H1 (cell line): ENCODE measurements at regions not wholly inside any gene's neighbourhood (a gene's known extent, or its start where the extent isn't known, plus 50 kb on each side); places are given as distances from the start of the nearest gene placed in this dataset.

ENCODE experiments used
- CTCF ChIA-PET: fragments of 300-600 bp; sonication (Branson Sonifier 250); formaldehyde crosslinking; loops from one replicate; lab custom pipeline; 2021; ENCODE audit not compliant: partially characterized antibody; lab: Charles Lee
- POLR2A ChIA-PET: fragments of 300-600 bp; sonication (Branson Sonifier 250); formaldehyde crosslinking; loops from one replicate; lab custom pipeline; 2021; ENCODE audit warnings: inconsistent platforms; ENCODE audit not compliant: partially characterized antibody; lab: Charles Lee
- DNase-seq, 2 experiments: peaks; one replicate each; pipeline versions ENCODE4 v3.0.0 to v3.0.0-alpha.2; 2010 to 2022; ENCODE audit warnings: low spot score in 2 of 2, low read depth in 1 of 2, mixed read lengths in 1 of 2
- FAIRE-seq: peaks from 2 replicates; lab custom pipeline; 2011; peaks lifted over from hg19 to GRCh38; lab: Jason Lieb, UNC
- H2AFZ ChIP-seq: 2 replicates; pipeline ENCODE4 v1.8.1; 2012; ENCODE audit warnings: low read length, inconsistent platforms
- H2AK5ac ChIP-seq: 2 replicates; pipeline ENCODE4 v1.6.1; 2013; ENCODE audit warnings: low read depth, low read length
- H2BK120ac ChIP-seq: replicated peaks from 2 replicates; pipeline ENCODE3; 2013; ENCODE audit warnings: low read depth, low read length, inconsistent platforms
- H2BK12ac ChIP-seq: 2 replicates; pipeline ENCODE4 v1.6.1; 2013; ENCODE audit warnings: low read depth, low read length
- H2BK15ac ChIP-seq: 2 replicates; pipeline ENCODE4 v1.6.1; 2013; ENCODE audit warnings: low read length
- H2BK20ac ChIP-seq: 2 replicates; pipeline ENCODE4 v1.6.1; 2013; ENCODE audit warnings: low read length
- H2BK5ac ChIP-seq: 2 replicates; pipeline ENCODE4 v1.6.1; 2013; ENCODE audit warnings: low read depth, low read length
- H3K14ac ChIP-seq: 2 replicates; pipeline ENCODE4 v1.6.1; 2013; ENCODE audit warnings: inconsistent platforms; ENCODE audit not compliant: insufficient read length
- H3K18ac ChIP-seq: 2 replicates; pipeline ENCODE4 v1.6.1; 2013; ENCODE audit warnings: low read length; ENCODE audit errors: extremely low read depth
- H3K23ac ChIP-seq: 2 replicates; pipeline ENCODE4 v1.6.1; 2013; ENCODE audit warnings: inconsistent platforms; ENCODE audit not compliant: insufficient read length
- H3K23me2 ChIP-seq: 2 replicates; pipeline ENCODE4 v1.6.1; 2013; ENCODE audit warnings: low read depth, low read length
- H3K27ac ChIP-seq: 2 replicates; pipeline ENCODE4 v1.6.1; 2011; ENCODE audit warnings: low read depth, low read length, inconsistent platforms
- H3K27me3 ChIP-seq, 4 experiments: replicated peaks in 1 of 4; 1 replicate in 1 of 4; 2 replicates in 3 of 4; pipeline versions ENCODE4 v1.6.1 to v1.8.1; 2011 to 2013; ENCODE audit warnings: low read length in 3 of 4, mild to moderate bottlenecking in 3 of 4, inconsistent platforms in 2 of 4, mixed read lengths in 2 of 4, moderate library complexity in 1 of 4; ENCODE audit not compliant: control insufficient read depth in 3 of 4, insufficient read depth in 3 of 4; ENCODE audit errors: extremely low read depth in 1 of 4
- H3K36me3 ChIP-seq, 4 experiments: 2 replicates each; pipeline versions ENCODE4 v1.6.1 to v1.8.1; 2011 to 2013; ENCODE audit warnings: mild to moderate bottlenecking in 4 of 4, low read length in 3 of 4, moderate library complexity in 2 of 4, control low read depth in 1 of 4, inconsistent platforms in 1 of 4; ENCODE audit not compliant: insufficient read depth in 4 of 4, control insufficient read depth in 2 of 4
- H3K4ac ChIP-seq: replicated peaks from 2 replicates; pipeline ENCODE3; 2013; ENCODE audit warnings: low read length, low read depth, mixed read lengths, inconsistent platforms; ENCODE audit not compliant: insufficient read length
- H3K4me1 ChIP-seq, 4 experiments: replicated peaks in 1 of 4; 1 replicate in 1 of 4; 2 replicates in 3 of 4; pipeline versions ENCODE4 v1.6.1 to v1.8.1; 2011 to 2013; ENCODE audit warnings: low read length in 3 of 4, inconsistent platforms in 2 of 4, mixed read lengths in 1 of 4; ENCODE audit not compliant: insufficient read depth in 4 of 4, control insufficient read depth in 3 of 4
- H3K4me2 ChIP-seq, 2 experiments: 2 replicates each; pipeline versions ENCODE4 v1.6.1 to v1.8.1; 2011 to 2013; ENCODE audit warnings: low read depth in 2 of 2, low read length in 2 of 2, control low read depth in 1 of 2, inconsistent platforms in 1 of 2, mild to moderate bottlenecking in 1 of 2; ENCODE audit not compliant: insufficient read depth in 1 of 2
- H3K4me3 ChIP-seq, 4 experiments: fragments of 200-600, 300-600 bp in 1 of 4; sonication (generic), shearing (Covaris generic), sonication (Bioruptor Twin) in 1 of 4; 2 replicates each; pipeline versions ENCODE4 v1.5.1 to v1.8.1; 2011 to 2016; ENCODE audit warnings: low read length in 4 of 4, low read depth in 3 of 4, control low read depth in 2 of 4, inconsistent platforms in 2 of 4, mild to moderate bottlenecking in 2 of 4, mixed read lengths in 1 of 4, moderate library complexity in 1 of 4; ENCODE audit not compliant: insufficient read depth in 2 of 4; ENCODE audit errors: extremely low read depth in 1 of 4
- H3K56ac ChIP-seq: replicated peaks from 2 replicates; pipeline ENCODE3; 2013; ENCODE audit warnings: low read depth, mild to moderate bottlenecking, mixed read lengths, low read length, inconsistent platforms; ENCODE audit not compliant: insufficient read length
- H3K79me1 ChIP-seq: 2 replicates; pipeline ENCODE4 v1.6.1; 2013; ENCODE audit warnings: low read depth, low read length, control low read depth
- H3K79me2 ChIP-seq, 2 experiments: 2 replicates each; pipeline versions ENCODE4 v1.6.1 to v1.8.1; 2012 to 2013; ENCODE audit warnings: low read length in 2 of 2, mild to moderate bottlenecking in 2 of 2, inconsistent platforms in 1 of 2; ENCODE audit not compliant: insufficient read depth in 2 of 2, control insufficient read depth in 1 of 2
- H3K9ac ChIP-seq, 4 experiments: replicated peaks in 1 of 4; 1 replicate in 1 of 4; 2 replicates in 3 of 4; pipeline versions ENCODE4 v1.6.1 to v1.8.1; 2011 to 2013; ENCODE audit warnings: low read depth in 3 of 4, low read length in 3 of 4, control low read depth in 2 of 4, mild to moderate bottlenecking in 2 of 4, moderate library complexity in 2 of 4, inconsistent platforms in 1 of 4; ENCODE audit errors: extremely low read depth in 1 of 4
- H3K9me3 ChIP-seq, 2 experiments: 2 replicates each; pipeline versions ENCODE4 v1.6.1 to v1.8.1; 2012 to 2013; ENCODE audit warnings: mild to moderate bottlenecking in 2 of 2, moderate library complexity in 2 of 2, control low read depth in 1 of 2, inconsistent platforms in 1 of 2, low read depth in 1 of 2, low read length in 1 of 2, mixed read lengths in 1 of 2; ENCODE audit not compliant: insufficient read depth in 2 of 2
- H4K20me1 ChIP-seq, 2 experiments: replicated peaks in 1 of 2; 2 replicates each; pipeline versions ENCODE3 to v1.8.1; 2011 to 2013; ENCODE audit warnings: inconsistent platforms in 2 of 2, low read length in 2 of 2, mild to moderate bottlenecking in 1 of 2; ENCODE audit not compliant: insufficient read depth in 2 of 2, control insufficient read depth in 1 of 2
- H4K5ac ChIP-seq: 2 replicates; pipeline ENCODE4 v1.6.1; 2013; ENCODE audit warnings: low read length, low read depth, mixed read lengths, inconsistent platforms; ENCODE audit not compliant: insufficient read length
- H4K8ac ChIP-seq: 2 replicates; pipeline ENCODE4 v1.8.0; 2013; ENCODE audit warnings: mild to moderate bottlenecking, moderate library complexity, low read length, inconsistent platforms; ENCODE audit not compliant: insufficient read depth; ENCODE audit errors: extremely low read depth
- H4K91ac ChIP-seq: replicated peaks from 2 replicates; pipeline ENCODE3; 2013; ENCODE audit warnings: low read length, mixed read lengths, inconsistent platforms; ENCODE audit not compliant: insufficient read length
- BCL11A ChIP-seq, 2 experiments: IDR thresholded peaks; one replicate each; pipeline ENCODE4 v1.6.1; 2011; ENCODE audit warnings: low read depth in 2 of 2, low read length in 2 of 2, mild to moderate bottlenecking in 2 of 2
- CBX8 ChIP-seq: fragments of 300-800, 300-1000 bp; sonication (generic); IDR thresholded peaks from 2 replicates; pipeline ENCODE4 v1.7.1; 2016; ENCODE audit warnings: low read depth, low read length, borderline replicate concordance
- CTBP2 ChIP-seq: IDR thresholded peaks from 2 replicates; pipeline ENCODE4 v1.7.0; 2011; ENCODE audit warnings: borderline replicate concordance, mild to moderate bottlenecking, moderate library complexity, mixed read lengths, low read length; ENCODE audit not compliant: insufficient read depth, insufficient read length
- CTCF ChIP-seq, 3 experiments: IDR thresholded peaks; 1 replicate in 2 of 3; 2 replicates in 1 of 3; pipeline versions ENCODE4 v1.5.1 to v1.6.1; 2011; ENCODE audit warnings: low read length in 3 of 3, mild to moderate bottlenecking in 3 of 3, inconsistent platforms in 2 of 3, low read depth in 1 of 3, moderate library complexity in 1 of 3; ENCODE audit not compliant: insufficient read depth in 1 of 3; ENCODE audit errors: control extremely low read depth in 1 of 3
- MAFK ChIP-seq: IDR thresholded peaks from 2 replicates; pipeline ENCODE4 v1.6.1; 2012; ENCODE audit warnings: low read depth, mild to moderate bottlenecking, improper control_type of control experiment, low read length
- RAD21 ChIP-seq, 2 experiments: IDR thresholded peaks in 1 of 2; conservative IDR thresholded peaks in 1 of 2; 2 replicates each; pipeline ENCODE4 v1.6.1; 2011; ENCODE audit warnings: low read depth in 2 of 2, low read length in 2 of 2, improper control_type of control experiment in 1 of 2, inconsistent platforms in 1 of 2, mild to moderate bottlenecking in 1 of 2, moderate library complexity in 1 of 2
- SP4 ChIP-seq: IDR thresholded peaks from 2 replicates; pipeline ENCODE4 v1.6.1; 2012; ENCODE audit warnings: low read length, inconsistent platforms
- WGBS, 2 experiments: shearing (Covaris generic) in 1 of 2; methylation state at CpG; one replicate each; pipeline versions ENCODE4 v1.1.6 to v1.1.7; 2013 to 2015; ENCODE audit warnings: low lambda C conversion rate in 2 of 2, mixed read lengths in 2 of 2, inconsistent platforms in 1 of 2, low coverage in 1 of 2, missing lambda C conversion rate in 1 of 2; ENCODE audit not compliant: insufficient replicate concordance in 2 of 2, insufficient coverage in 1 of 2, insufficient read length in 1 of 2; ENCODE audit errors: extremely low coverage in 1 of 2, missing lambda C conversion rate in 1 of 2; 5-methylcytosine and 5-hydroxymethylcytosine counted together

DNA sequence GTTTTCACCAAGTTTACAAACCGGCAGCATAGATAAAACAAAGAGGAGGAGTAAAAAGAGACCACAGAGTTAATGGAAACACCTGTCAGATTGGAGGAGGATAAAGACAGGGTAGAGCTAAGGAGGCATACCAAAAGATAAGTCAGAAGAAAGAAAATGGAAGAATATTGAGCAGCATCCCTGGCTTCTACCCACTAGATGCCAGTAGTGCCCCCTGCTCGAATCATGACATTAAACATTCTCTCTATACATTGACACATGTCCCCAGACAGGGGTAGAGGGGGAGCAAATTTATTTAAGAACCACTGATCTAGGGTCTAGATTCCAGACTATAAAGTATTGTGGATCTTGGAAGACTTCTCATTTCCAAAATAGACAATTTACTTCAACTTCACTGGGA is 159.8 kb upstream of the ETAA1 start:
- no peak overlapping the region for H2BK5ac ChIP-seq
- no peak overlapping the region for H3K56ac ChIP-seq
- no peaks in the 10 kb centered on the region for H3K9me3 ChIP-seq
- no peaks in the 10 kb centered on the region for H3K79me2 ChIP-seq
- H3K14ac ChIP-seq: no peak overlapping the region
- no peak overlapping the region for H4K5ac ChIP-seq
- no peak overlapping the region for H2BK12ac ChIP-seq
- no peaks in the 10 kb centered on the region for H4K20me1 ChIP-seq
- no peaks in the 10 kb centered on the region for H3K4me1 ChIP-seq
- CTCF ChIA-PET: interaction anchor here (0.6 to 1.8 kb wide), 15 partner anchors 9 to 792 kb away, joined by 3 to 5 read pairs (median 3); no protein-coding TSS in a partner anchor
- no peak overlapping the region for H3K4me2 ChIP-seq
- no peak overlapping the region for H2BK15ac ChIP-seq
- H4K8ac ChIP-seq: no peak overlapping the region
- no peak overlapping the region for H3K4ac ChIP-seq
- no peak overlapping the region for H2AFZ ChIP-seq
- no peak for DNase-seq
- FAIRE-seq: peak; percentile 36
- H3K27me3 ChIP-seq: no peaks in the 10 kb centered on the region; a peak in 1 of 7 replicates
- H3K18ac ChIP-seq: no peak overlapping the region
- no peak overlapping the region for H2BK20ac ChIP-seq
- H3K79me1 ChIP-seq: no peaks in the 10 kb centered on the region
- no peak overlapping the region for H3K23ac ChIP-seq
- H3K4me3 ChIP-seq: no peak overlapping the region
- H3K36me3 ChIP-seq: no peaks in the 10 kb centered on the region
- H3K23me2 ChIP-seq: no peaks in the 10 kb centered on the region
- TF ChIP-seq RAD21 (IDR thresholded peaks at IDR 0.05 in 1 of 2, conservative IDR thresholded peaks at IDR 0.05 in 1 of 2; ENCODE audit: low read depth in 2 of 2, low read length in 2 of 2) (peak; percentile 46 to 50), CTCF (IDR thresholded peaks at IDR 0.05; ENCODE audit: control extremely low read depth in 1 of 3, insufficient read depth in 1 of 3, low read depth in 1 of 3, low read length in 3 of 3) (peak in 2 of 3 experiments; percentile 10 to 26; a peak in 2 of 4 replicates), CTBP2 (no peak), MAFK (no peak), CBX8 (no peak), BCL11A (IDR thresholded peaks at IDR 0.05; ENCODE audit: low read depth in 2 of 2, low read length in 2 of 2) (no peak), SP4 (no peak)
- H2BK120ac ChIP-seq: no peak overlapping the region
- H3K9ac ChIP-seq: no peak overlapping the region
- POLR2A ChIA-PET: no interaction called here
- H4K91ac ChIP-seq: no peak overlapping the region
- no peak overlapping the region for H3K27ac ChIP-seq
- WGBS, 2 experiments: 84% methylated on average over 2 of the region's 2 CpGs; no CpG with 5 or more reads in 1 of the 2 experiments
- no peak overlapping the region for H2AK5ac ChIP-seq
